ENCODE measurements at regions not wholly inside any gene's neighbourhood (a gene's known extent, or its start where the extent isn't known, plus 50 kb on each side); places are given as distances from the start of the nearest gene placed in this dataset.

DNA sequence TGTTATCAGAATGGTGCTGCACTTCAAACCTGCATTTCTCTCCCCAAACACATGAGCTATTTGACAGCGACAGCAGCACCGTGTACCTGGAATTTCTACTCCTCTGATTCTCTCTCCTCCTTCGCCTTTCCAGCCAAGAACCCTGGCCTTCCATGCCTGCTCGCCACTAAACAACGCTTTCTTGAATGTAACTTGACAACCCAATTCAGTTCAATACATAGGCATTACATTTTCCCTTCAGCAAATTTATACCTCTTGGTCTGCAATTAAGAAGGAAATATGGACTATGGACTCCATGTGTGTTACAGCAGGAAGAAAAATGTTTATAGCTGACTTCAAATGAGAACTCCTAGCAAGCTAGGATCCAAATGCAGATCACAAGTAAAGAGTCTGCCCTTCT lies 162.6 kb upstream of the AUTS2 start:
- in situ Hi-C loops (cut with MboI; ENCODE audit: low sequenced_read_pairs in 4 of 4) = no loop called here
- no peak for TF ChIP-seq CTCF (IDR thresholded peaks at IDR 0.05 in 4 of 5, conservative IDR thresholded peaks at IDR 0.05 in 1 of 5)
- no peak for TF ChIP-seq POLR2A (IDR thresholded peaks at IDR 0.05)
- intact Hi-C loops (cut with DNase I; ENCODE audit: low total_unique reads) = no loop called here
- ATAC-seq (no peak), DNase-seq (no peak)
- no peaks in the 10 kb centered on the region for H3K27me3 ChIP-seq
- H3K4me3 ChIP-seq = no peak overlapping the region
- no peaks in the 10 kb centered on the region for H3K4me1 ChIP-seq
- no peaks in the 10 kb centered on the region for H3K36me3 ChIP-seq
- H3K27ac ChIP-seq = no peak overlapping the region
- H3K9me3 ChIP-seq = no peaks in the 10 kb centered on the region

- Histone ChIP-seq H3K9me3 (no peaks in the 10 kb centered on the region), H3K27me3 (no peaks in the 10 kb centered on the region), H3K36me3 (no peaks in the 10 kb centered on the region), H3K27ac (no peak overlapping the region), H3K4me3 (no peak overlapping the region), H3K4me1 (no peaks in the 10 kb centered on the region)
- intact Hi-C loops (cut with DNase I; ENCODE audit: low total_unique reads) = no loop called here
- no peak for ATAC-seq
- TF ChIP-seq CTCF (IDR thresholded peaks at IDR 0.05 in 4 of 5, conservative IDR thresholded peaks at IDR 0.05 in 1 of 5) = no peak
- TF ChIP-seq POLR2A (IDR thresholded peaks at IDR 0.05) = no peak
- no peak for DNase-seq
- in situ Hi-C loops (cut with MboI; ENCODE audit: low sequenced_read_pairs in 4 of 4) = no loop called here
Measured at GRCh38 chr7:69436946-69437345, 161.3 kb upstream of the AUTS2 start.

- no peak for ATAC-seq
- no peaks in the 10 kb centered on the region for H3K36me3 ChIP-seq
- no peak for TF ChIP-seq POLR2A (IDR thresholded peaks at IDR 0.05)
- TF ChIP-seq CTCF (IDR thresholded peaks at IDR 0.05 in 4 of 5, conservative IDR thresholded peaks at IDR 0.05 in 1 of 5) = no peak
- no peaks in the 10 kb centered on the region for H3K27me3 ChIP-seq
- in situ Hi-C loops (cut with MboI; ENCODE audit: low sequenced_read_pairs in 4 of 4) (no loop called here), intact Hi-C loops (cut with DNase I; ENCODE audit: low total_unique reads) (no loop called here)
- H3K27ac ChIP-seq = no peak overlapping the region
- H3K4me3 ChIP-seq = no peak overlapping the region
- no peaks in the 10 kb centered on the region for H3K9me3 ChIP-seq
- H3K4me1 ChIP-seq = no peaks in the 10 kb centered on the region
- no peak for DNase-seq
Measured at GRCh38 chr7:69438584-69439412, 159.5 kb upstream of the AUTS2 start.

GRCh38 chr7:69439636-69440325 lies 158.5 kb upstream of the AUTS2 start:
- in situ Hi-C loops (cut with MboI; ENCODE audit: low sequenced_read_pairs in 4 of 4) = no loop called here
- no peaks in the 10 kb centered on the region for H3K4me1 ChIP-seq
- no peak overlapping the region for H3K27ac ChIP-seq
- intact Hi-C loops (cut with DNase I; ENCODE audit: low total_unique reads) = no loop called here
- DNase-seq = no peak
- ATAC-seq = no peak
- TF ChIP-seq CTCF (IDR thresholded peaks at IDR 0.05 in 4 of 5, conservative IDR thresholded peaks at IDR 0.05 in 1 of 5) (no peak), POLR2A (IDR thresholded peaks at IDR 0.05) (no peak)
- H3K9me3 ChIP-seq = no peaks in the 10 kb centered on the region
- H3K27me3 ChIP-seq = no peaks in the 10 kb centered on the region
- no peaks in the 10 kb centered on the region for H3K36me3 ChIP-seq
- H3K4me3 ChIP-seq = no peak overlapping the region

Measured in gastrocnemius medialis (tissue), 4 donors.